SK-N-MC (cell line): ENCODE measurements at regions not wholly inside any gene's neighbourhood (a gene's known extent, or its start where the extent isn't known, plus 50 kb on each side); places are given as distances from the start of the nearest gene placed in this dataset.

Source experiments
- EZH2 ChIP-seq: fragments of 200-600 bp; sonication (generic); IDR thresholded peaks from one replicate; pipeline ENCODE4 v1.6.1; 2017; ENCODE audit warnings: antibody characterized with exemption
- FOXP2 ChIP-seq: optimal IDR thresholded peaks from 2 replicates; pipeline ENCODE3; 2011; ENCODE audit warnings: mild to moderate bottlenecking, moderate library complexity; ENCODE audit not compliant: insufficient read depth; ENCODE audit errors: extremely low read length, control extremely low read depth
- POLR2AphosphoS5 ChIP-seq: IDR thresholded peaks from 2 replicates; pipeline ENCODE4 v1.6.1; 2012; ENCODE audit warnings: mild to moderate bottlenecking, low read depth, low read length, borderline replicate concordance

DNA sequence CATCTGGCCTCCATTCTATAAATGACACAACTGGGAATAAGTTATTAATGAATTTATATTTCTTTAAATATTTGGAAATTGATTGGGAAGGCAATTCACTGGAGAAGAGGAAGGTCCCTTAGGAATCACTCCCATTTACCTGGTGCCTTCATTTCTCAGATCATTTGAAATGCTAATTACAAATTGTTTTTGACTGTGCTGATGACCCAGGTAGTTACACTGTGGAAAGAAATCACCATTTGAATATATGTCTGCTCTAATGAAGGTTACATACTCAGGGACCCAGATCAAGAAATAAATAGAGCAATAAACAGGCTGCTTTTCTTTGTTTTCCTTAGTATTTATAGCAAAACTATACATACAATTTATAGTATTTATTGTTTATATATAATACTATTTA is 1759.1 kb downstream of the ARAP2 start:
- TF ChIP-seq EZH2, result no peak
- TF ChIP-seq POLR2AphosphoS5, result no peak
- no peak for TF ChIP-seq FOXP2
